ENCODE measurements at regions not wholly inside any gene's neighbourhood (a gene's known extent, or its start where the extent isn't known, plus 50 kb on each side); places are given as distances from the start of the nearest gene placed in this dataset.

DNA sequence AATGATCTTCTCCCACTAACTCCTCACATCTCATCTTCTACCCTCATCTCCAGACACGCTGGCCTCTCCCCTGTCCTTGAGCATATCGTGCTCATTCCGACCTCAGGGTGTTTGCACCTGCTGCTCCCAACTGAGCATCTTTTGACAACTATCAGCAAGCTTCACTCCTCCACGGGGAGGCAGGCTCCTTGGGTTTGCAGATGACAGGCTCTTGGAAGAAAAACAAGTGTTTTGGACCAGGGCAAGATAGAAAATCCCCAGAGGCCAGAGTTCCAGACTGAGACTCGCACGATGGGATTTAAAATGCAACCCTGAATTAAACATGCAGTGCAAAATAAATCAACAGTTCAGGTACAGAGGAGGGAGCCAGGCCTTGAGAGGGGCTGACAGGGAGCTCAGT is 246.7 kb downstream of the PTPRU start:
- no peak for DNase-seq (ENCODE audit: low read depth)
- TF ChIP-seq, protein P1, sequence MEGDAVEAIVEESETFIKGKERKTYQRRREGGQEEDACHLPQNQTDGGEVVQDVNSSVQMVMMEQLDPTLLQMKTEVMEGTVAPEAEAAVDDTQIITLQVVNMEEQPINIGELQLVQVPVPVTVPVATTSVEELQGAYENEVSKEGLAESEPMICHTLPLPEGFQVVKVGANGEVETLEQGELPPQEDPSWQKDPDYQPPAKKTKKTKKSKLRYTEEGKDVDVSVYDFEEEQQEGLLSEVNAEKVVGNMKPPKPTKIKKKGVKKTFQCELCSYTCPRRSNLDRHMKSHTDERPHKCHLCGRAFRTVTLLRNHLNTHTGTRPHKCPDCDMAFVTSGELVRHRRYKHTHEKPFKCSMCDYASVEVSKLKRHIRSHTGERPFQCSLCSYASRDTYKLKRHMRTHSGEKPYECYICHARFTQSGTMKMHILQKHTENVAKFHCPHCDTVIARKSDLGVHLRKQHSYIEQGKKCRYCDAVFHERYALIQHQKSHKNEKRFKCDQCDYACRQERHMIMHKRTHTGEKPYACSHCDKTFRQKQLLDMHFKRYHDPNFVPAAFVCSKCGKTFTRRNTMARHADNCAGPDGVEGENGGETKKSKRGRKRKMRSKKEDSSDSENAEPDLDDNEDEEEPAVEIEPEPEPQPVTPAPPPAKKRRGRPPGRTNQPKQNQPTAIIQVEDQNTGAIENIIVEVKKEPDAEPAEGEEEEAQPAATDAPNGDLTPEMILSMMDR (IDR thresholded peaks at IDR 0.05; ENCODE audit: insufficient read depth, low read depth, low read length, missing control alignments) = no peak
- H3K4me3 ChIP-seq (ENCODE audit: low read length) = no peak overlapping the region

DNA sequence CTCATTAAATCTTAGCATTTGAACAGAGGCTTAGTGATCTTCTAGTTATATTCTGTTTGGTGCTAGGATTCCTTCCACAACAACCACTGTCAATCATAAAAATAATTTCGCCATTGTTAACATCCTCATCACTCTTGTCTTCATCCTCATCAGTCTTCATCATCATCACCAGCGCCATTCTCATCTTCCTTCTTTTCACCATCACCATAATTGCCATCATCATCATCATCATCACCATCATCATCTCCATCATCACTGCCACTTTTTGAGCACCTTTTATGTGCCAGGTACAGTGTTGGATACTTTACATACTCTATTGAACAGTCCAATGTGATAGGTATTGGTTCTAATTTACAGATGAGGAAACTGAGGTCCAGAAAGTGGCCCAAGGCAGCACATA is 245.7 kb downstream of the PTPRU start:
- TF ChIP-seq, protein P1 (IDR thresholded peaks at IDR 0.05; ENCODE audit: insufficient read depth, low read depth, low read length, missing control alignments) = no peak
- H3K4me3 ChIP-seq (ENCODE audit: low read length) = no peak overlapping the region
- no peak for DNase-seq (ENCODE audit: low read depth)

DNA sequence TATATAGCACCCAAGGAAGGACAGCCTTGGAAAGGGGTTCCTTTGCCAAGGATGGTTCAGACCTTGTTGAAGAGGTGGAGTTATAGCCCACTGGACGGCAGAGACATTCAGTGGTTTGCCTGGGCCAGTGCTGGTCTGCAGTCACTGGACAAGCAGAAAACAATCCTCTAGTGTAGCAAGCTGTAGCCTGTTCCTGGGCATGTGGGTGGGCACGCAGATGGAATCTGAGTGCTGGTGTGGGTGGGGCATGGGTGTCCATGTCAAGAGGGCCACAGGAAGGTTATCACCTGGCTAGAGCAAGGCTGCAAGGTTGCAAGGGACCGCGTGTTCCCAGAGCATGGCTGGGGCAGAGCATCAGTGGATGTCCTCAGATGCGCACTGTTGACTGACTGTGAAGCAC is 244.7 kb downstream of the PTPRU start:
- no peak overlapping the region for H3K4me3 ChIP-seq (ENCODE audit: low read length)
- DNase-seq (ENCODE audit: low read depth) = no peak
- TF ChIP-seq, protein P1 (IDR thresholded peaks at IDR 0.05; ENCODE audit: insufficient read depth, low read depth, low read length, missing control alignments) = no peak

DNA sequence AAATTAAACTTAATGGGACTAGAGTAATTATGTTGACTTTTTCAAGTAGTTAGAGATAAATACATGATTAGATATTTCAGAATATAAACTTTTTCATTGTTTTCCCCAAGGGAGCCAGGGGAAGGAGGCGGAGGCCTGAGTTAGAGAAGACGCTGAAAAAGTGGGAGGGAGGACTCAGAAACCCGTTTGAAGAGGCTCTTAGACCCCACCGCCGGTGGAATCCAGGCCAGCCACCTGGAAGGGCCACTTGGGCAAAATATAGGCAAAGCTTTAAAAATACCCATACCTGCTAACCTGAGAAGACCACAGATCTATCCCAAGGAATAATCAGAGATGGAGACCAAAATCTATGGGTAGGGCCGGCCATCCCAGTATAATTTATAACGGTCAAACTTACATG is 242.6 kb downstream of the PTPRU start:
- DNase-seq (ENCODE audit: low read depth) = no peak
- H3K4me3 ChIP-seq (ENCODE audit: low read length) = no peak overlapping the region
- TF ChIP-seq, protein P1 (IDR thresholded peaks at IDR 0.05; ENCODE audit: insufficient read depth, low read depth, low read length, missing control alignments) = no peak

DNA sequence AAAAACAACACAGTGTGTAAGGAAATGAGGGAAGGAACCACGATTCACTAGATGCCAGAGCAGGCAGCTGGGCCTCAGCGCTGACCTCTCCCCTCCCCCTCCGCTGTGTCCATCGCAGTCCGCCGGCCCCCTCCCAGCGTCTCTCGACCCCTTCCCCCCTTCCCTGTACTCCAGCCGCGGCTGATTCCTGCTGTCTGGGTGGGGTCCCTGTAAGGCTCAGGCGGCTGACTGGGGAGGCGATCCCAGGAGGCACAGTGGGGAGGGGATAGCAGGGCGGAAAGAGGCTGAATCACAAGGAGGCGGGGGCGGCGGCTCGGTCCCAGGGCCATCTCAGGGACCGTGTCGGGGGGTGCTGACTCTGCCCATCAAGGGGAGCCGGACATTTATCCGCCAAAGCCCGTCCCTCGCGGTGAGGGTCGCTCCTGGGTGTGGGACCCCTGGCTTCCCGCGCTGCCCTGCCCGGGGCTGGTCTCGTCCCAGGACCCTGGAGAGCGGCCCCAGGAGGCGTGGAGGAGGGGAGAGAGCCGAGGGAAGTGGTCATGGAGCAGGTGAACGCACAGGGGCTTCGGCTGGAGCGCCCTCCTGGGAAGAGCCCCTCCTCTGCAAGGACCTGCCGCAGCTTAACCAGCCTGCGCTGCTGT is 241.9 kb downstream of the PTPRU start:
- TF ChIP-seq, protein P1 (IDR thresholded peaks at IDR 0.05; ENCODE audit: insufficient read depth, low read depth, low read length, missing control alignments) = no peak
- no peak overlapping the region for H3K4me3 ChIP-seq (ENCODE audit: low read length)
- no peak for DNase-seq (ENCODE audit: low read depth)

DNA sequence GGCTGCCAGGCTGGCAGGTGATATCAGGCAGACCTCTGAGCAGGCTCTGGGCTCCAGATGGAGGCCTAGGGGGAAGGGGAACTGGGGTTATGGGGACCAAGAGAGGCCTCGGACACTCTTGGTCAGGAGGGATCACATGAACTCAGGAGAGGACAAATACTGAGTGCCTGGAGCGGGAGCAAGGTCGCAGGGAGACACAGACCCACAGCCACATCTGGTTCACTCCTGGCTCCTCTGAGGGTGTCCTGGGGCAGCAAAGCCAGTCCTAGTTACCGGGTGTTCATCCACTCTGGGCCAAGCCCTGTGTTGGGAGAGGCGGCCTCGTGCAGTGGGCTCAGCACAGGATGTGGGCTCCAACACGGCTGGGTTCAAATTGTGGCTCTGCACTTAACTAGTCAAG is 239.0 kb downstream of the PTPRU start:
- no peak overlapping the region for H3K4me3 ChIP-seq (ENCODE audit: low read length)
- TF ChIP-seq, protein P1 (IDR thresholded peaks at IDR 0.05; ENCODE audit: insufficient read depth, low read depth, low read length, missing control alignments) = no peak
- DNase-seq (ENCODE audit: low read depth) = no peak

All from epithelial cell of esophagus (primary cell).